GM12891 (cell line): ENCODE measurements at regions not wholly inside any gene's neighbourhood (a gene's known extent, or its start where the extent isn't known, plus 50 kb on each side); places are given as distances from the start of the nearest gene placed in this dataset.

Experiments
- DNase-seq: peaks from one replicate; pipeline ENCODE4 v3.0.0; 2011; ENCODE audit warnings: low spot score; ENCODE audit not compliant: insufficient read length
- FAIRE-seq: peaks from 2 replicates; lab custom pipeline; 2011; peaks lifted over from hg19 to GRCh38; lab: Jason Lieb, UNC
- PAX5 ChIP-seq: IDR thresholded peaks from 2 replicates; pipeline ENCODE4 v1.6.1; 2011; ENCODE audit warnings: low read length, moderate library complexity, mild to moderate bottlenecking; ENCODE audit not compliant: insufficient read depth, severe bottlenecking
- POLR2A ChIP-seq: IDR thresholded peaks from 2 replicates; pipeline ENCODE4 v1.6.1; 2011; ENCODE audit warnings: low read depth, low read length, control low read depth
- POLR2AphosphoS5 ChIP-seq: IDR thresholded peaks from 2 replicates; pipeline ENCODE4 v1.6.1; 2011; ENCODE audit warnings: low read depth, low read length, control low read depth
- POU2F2 ChIP-seq: IDR thresholded peaks from 2 replicates; pipeline ENCODE4 v1.6.1; 2011; ENCODE audit warnings: low read depth, mild to moderate bottlenecking, control low read depth, low read length, moderate library complexity
- SPI1 ChIP-seq: IDR thresholded peaks from 2 replicates; pipeline ENCODE4 v1.6.1; 2011; ENCODE audit warnings: low read depth, low read length, control low read depth
- TAF1 ChIP-seq: IDR thresholded peaks from 2 replicates; pipeline ENCODE4 v1.6.1; 2011; ENCODE audit warnings: low read depth, low read length, control low read depth

DNA sequence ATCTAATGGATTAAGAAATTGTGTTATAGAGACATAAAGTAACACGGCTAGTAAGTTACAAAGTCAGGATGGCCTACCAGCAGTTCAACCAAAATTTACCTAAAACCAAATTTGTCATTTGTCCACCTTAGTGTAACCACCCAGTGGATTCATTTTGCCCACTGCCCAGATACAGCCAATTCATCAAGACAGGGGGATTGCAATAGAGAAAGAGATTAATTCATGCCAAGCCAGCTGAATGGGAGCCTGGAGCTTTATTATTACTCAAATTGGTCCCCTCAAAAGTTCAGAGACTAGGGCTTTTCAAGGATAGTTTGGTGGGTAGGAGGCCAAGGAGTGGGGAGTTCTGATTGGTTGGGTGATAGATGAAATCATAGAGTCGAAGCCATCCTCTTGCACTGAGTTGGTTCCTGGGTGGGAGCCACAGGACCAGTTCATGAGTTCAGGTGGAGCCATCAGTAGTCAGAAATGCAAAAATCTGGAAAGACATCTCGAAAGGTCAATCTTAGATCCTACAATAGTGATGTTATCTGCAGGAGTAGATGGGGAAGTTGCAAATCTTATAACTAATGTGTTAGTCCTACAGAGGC lies 304.2 kb upstream of the CADM1 start:
- TF ChIP-seq POLR2A (no peak), POLR2AphosphoS5 (no peak), POU2F2 (no peak), PAX5 (no peak), TAF1 (no peak), SPI1 (no peak)
- DNase-seq (no peak), FAIRE-seq (no peak)

- no peak for DNase-seq
- TF ChIP-seq SPI1 (no peak), POLR2A (no peak), POLR2AphosphoS5 (no peak), PAX5 (no peak), TAF1 (no peak), POU2F2 (no peak)
- no peak for FAIRE-seq
These were observed 301.8 kb upstream of the CADM1 start for GRCh38 chr11:115806056-115806455.

- FAIRE-seq (no peak), DNase-seq (no peak)
- TF ChIP-seq PAX5 = no peak
These were observed 299.0 kb upstream of the CADM1 start for GRCh38 chr11:115803073-115803740.

- FAIRE-seq = no peak
These were observed 298.4 kb upstream of the CADM1 start for GRCh38 chr11:115802641-115803040.

GRCh38 chr11:115792903-115793302 lies 288.7 kb upstream of the CADM1 start:
- FAIRE-seq (no peak), DNase-seq (no peak)
- TF ChIP-seq POLR2AphosphoS5 = no peak
- TF ChIP-seq TAF1 = no peak
- no peak for TF ChIP-seq PAX5
- TF ChIP-seq POU2F2 = no peak
- TF ChIP-seq SPI1 = no peak
- no peak for TF ChIP-seq POLR2A

More at GRCh38 chr11:115802641-115803040, 298.4 kb upstream of the CADM1 start:
- DNase-seq = no peak
- TF ChIP-seq PAX5 (no peak), POU2F2 (no peak), POLR2A (no peak), POLR2AphosphoS5 (no peak), SPI1 (no peak), TAF1 (no peak)

- DNase-seq (no peak), FAIRE-seq (no peak)
- TF ChIP-seq POLR2A (no peak), POU2F2 (no peak), SPI1 (no peak), POLR2AphosphoS5 (no peak), TAF1 (no peak), PAX5 (no peak)
These were observed 283.1 kb upstream of the CADM1 start for GRCh38 chr11:115787302-115787701.

- no peak for FAIRE-seq
- DNase-seq = no peak
- TF ChIP-seq POLR2AphosphoS5 = no peak
- TF ChIP-seq SPI1 = no peak
- no peak for TF ChIP-seq POLR2A
These were observed 280.7 kb upstream of the CADM1 start for GRCh38 chr11:115784796-115785521.

GRCh38 chr11:115780646-115781362 lies 276.6 kb upstream of the CADM1 start:
- TF ChIP-seq POLR2A = no peak
- no peak for TF ChIP-seq TAF1
- no peak for TF ChIP-seq PAX5
- no peak for TF ChIP-seq POU2F2
- TF ChIP-seq POLR2AphosphoS5 = no peak
- TF ChIP-seq SPI1 = no peak
- FAIRE-seq = no peak

GRCh38 chr11:115778928-115779650 lies 274.9 kb upstream of the CADM1 start:
- DNase-seq (peak; percentile 26), FAIRE-seq (no peak)
- TF ChIP-seq POU2F2 (no peak), PAX5 (no peak), SPI1 (no peak), TAF1 (no peak), POLR2AphosphoS5 (no peak), POLR2A (no peak)

More at GRCh38 chr11:115780646-115781362, 276.6 kb upstream of the CADM1 start:
- DNase-seq = no peak
